ENCODE measurements at regions not wholly inside any gene's neighbourhood (a gene's known extent, or its start where the extent isn't known, plus 50 kb on each side); places are given as distances from the start of the nearest gene placed in this dataset.
A peak's percentile ranks its signal among the peaks of the same experiment; 100 is the strongest.
"Not testable (repeated sequence)": the region's sequence is repeated elsewhere in the genome, so short reads cannot be mapped to it uniquely, and the experiment has no call there.

DNA sequence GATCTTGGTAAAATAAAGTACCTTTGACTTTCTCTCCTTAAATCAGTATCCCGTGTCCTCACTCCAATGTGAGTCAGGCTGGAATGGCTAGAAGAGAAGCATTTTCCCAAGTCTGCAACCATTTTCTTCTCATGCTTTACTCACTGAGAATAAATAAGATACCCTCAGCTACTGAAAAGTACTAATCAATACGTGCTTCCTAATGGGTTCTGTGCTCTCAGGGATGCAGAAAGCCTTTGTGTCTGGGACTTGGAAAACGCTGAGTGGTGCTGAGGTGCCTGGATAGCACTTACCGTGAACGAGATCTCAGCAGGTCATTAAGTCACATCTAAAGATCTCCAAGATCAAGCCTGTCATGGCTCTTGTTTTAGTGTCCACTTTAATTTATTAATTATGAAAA lies 672.3 kb upstream of the C16orf82 start:
- DNase-seq, result no peak

DNA sequence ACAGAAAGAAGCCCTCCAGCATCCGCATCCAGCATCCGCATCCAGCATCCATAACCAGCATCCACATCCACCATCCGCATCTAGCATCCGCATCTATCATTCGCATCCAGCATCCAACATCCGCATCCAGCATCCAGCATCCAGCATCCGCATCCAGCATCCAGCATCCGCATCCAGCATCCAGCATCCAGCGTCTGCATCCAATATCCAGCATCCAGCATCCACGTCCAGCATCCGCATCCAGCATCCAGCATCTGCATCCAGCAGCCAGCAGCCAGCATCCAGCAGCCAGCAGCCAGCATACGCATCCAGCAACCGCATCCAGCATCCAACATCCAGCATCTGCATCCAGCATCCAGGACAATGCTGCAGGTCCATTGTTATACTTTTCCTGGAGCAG lies 671.0 kb upstream of the C16orf82 start:
- no peak for DNase-seq

DNA sequence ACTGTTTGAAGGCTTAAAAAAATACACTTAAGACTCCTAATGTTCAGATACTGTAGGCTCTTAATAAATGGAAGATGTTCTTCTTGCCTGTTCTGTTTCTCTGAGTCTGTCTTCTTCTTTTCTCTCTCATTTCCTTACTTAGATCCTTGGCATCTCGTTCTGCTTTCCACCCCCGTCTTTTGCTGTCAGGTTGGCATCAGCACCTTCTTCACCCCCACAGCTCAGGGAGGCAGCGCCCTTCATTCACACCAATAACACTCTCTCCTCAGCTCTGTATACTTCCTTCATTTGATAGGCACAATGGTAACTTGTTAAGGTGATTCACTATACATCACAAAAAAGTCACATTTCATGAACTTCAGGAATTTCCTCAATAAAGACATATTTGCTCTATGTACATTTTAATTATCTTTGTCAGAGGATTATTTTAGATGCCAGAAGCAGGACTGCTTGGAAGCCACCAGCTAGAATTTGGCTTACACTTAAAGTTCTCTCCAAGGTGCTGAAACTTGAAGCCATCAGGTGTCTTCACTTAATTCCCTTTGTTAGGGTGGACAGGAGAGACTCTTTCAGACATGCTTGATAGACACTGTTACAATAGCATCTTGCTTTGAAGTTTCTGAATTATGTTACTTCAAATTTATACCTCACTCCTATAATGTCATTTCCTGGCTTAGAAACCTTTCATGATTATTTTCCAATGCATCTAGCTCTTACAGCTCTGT lies 670.1 kb upstream of the C16orf82 start:
- peak; percentile 17 for DNase-seq

DNA sequence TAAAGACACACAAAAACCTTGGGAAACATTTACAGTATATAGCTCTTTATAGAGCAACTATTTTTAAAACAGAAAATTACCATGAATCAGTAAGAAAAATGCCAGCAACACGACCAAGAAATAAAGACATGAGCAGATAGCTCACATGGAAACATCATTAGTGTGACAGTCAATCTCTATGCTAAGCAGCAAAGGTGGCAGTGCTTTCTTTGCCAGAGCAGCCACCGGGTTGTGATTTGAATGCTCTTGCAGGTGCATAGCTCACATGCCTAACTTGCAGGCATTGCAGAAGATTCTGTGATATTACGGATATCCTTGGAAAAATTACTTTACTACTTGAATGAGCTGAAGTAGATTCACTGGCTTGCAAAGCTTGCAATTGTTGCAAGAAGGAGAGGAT lies 652.9 kb upstream of the C16orf82 start:
- DNase-seq, result no peak

DNA sequence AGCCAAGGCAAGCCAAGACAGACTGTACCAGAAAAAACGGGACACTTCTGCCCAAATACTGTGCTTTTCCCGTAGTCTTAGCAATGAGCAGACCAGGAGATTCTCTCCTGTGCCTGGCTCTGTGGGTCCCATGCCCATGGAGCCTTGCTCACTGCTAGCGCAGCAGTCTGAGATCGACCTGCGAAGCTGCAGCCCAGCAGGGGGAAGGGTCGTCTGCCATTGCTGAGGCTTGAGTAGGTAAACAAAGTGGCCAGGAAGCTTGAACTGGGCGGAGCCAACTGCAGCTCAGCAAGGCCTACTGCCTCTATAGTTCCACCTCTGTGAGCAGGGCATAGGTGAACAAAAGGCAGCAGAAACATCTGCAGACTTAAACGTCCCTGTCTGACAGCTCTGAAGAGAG lies 647.3 kb upstream of the C16orf82 start:
- DNase-seq, result not testable (repeated sequence)

DNA sequence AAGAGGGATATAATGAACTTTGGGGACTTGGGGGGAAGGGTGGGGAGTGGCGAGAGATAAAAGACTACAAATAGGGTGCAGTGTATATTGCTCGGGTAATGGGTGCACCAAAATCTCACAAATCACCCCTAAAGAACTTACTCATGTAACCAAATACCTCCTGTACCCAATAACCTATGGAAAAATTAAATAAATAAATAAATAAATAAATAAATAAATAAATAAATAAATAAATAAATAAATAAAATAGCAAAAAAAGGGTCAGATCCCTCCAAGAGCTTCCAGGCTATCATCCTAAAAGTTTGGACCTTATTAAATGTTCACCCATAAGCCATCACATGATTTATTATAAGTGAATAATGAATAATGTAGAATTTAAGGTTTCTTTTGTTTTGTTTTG lies 636.1 kb upstream of the C16orf82 start:
- DNase-seq, result no peak

DNA sequence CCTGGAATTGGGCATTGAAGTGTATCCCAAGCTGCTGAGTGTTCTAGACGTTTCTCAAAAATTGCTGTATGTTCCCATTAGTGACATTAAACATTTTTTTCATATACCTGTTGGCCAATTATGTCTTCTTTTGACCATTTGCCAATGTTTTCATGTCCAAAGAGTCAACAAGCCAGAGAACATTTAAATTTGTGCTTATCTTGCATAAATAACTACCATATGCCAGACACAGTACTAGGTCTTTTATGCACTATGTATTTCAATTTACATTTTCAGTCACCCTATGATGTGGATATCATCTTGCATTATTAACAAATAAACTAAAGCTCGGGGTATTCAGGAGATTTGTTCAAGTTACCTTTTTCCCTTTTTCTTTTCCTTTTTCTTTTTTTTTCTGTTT lies 632.9 kb upstream of the C16orf82 start:
- DNase-seq, result no peak

DNA sequence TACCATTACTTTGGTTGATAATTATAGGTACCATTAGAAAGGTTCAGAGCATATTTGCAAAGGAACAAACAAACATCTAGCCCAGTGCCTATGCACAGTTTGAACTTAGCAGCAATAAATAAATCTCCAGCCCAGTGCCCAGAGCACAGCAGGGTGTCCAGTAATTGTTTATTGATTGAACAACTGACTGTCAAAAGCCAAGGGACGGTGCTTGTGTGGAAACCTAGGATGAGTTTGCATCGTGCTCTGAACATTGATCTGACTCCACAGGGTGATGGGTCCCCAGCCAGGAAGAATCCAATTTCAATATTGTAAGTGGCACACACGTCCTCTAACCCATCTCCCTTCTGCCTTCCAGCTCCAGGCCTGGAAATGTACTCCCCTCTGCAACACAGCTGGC lies 625.5 kb upstream of the C16orf82 start:
- no peak for DNase-seq

DNA sequence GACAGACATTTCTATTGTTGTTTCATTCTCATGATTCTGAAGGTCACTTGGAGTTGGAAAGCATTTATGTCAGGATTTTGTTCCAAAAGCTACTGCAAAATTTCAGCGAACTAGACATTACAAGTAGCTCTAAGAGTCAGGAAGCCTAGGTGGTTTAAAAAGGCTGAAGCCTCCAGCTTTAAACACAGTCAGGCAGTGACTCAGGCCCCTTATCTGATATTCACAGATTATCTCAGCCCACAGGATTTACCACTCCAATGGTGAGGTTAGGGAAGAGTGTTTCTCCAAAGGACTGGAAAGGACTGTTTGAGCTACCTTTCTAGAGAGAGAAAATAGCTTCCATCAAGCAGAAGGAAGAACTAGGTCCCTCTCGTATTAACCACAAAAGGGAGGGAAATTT lies 624.4 kb upstream of the C16orf82 start:
- no peak for DNase-seq

DNA sequence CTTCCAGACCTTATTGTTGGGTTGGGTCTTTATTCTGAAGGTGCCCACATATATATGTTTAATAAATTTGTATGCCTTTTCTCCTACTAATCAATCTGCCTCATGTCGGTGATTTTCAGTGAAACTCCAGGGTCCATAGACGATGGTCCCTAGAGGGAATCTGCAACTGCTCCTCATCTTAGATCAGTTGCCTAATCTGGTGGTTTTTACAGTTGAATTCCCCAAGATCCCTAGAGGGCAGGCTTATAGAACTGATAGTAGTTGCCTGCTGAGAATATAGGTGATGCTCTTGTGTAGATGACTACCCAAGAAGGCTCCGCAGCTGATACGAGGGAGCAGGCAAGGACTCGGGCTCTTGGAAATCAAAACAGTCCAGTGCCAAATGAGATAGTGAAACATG lies 619.2 kb upstream of the C16orf82 start:
- no peak for DNase-seq

DNA sequence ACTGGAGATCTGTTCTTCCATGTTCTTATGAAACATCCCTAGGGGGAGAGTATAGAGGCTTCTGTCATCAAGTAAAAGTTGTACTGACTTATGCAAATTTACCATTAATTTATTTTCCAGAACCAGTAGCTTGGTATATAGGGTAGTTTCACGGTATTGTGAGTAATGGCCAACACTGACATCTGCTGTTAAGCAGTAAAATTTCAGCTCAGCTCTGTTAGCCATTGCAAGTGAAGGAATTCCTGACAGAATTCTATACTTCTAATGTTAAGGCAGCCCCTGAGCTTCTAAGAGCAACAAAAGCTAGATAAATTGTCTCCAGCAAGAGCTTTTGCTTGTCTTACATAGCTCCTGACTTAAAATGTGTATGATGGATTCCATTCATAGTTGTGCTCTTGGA lies 613.5 kb upstream of the C16orf82 start:
- DNase-seq, result no peak

DNA sequence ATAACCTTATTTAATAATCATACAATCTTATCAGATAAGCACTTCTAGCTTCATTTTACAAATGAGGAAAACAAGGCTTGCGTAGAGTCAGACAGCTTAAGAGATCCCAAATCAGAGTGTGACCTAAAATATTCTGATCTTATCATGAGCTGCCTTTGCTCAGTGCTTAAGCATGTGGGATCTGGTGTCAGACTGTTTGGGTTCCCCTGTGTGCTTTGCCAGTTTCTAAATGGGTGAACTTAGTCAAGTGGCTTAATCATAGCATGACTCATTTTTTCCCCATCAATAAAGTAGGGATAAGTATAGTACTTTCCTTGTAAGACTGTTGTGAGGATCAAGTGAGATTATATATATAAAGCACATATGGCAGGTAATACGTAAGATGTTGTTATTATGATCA lies 612.6 kb upstream of the C16orf82 start:
- DNase-seq, result no peak

DNA sequence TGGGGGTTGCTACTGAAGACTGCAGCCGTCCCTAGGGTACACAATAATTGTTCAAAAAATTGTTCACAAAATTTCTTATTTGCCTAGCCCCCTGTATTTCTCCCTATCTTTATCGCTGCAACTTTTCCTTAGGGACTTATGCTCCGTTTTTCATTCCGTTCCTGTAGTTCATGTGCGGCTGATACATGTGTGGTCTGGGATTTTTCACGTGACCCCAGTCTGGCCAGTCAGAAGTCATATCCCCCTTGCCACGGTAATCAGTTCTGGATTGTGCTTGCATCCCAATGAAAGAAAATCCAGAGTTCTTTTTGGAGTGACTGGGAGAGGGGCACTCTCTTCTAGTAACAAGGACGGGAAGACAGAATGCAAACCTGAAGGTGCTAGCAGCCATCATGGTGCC lies 610.7 kb upstream of the C16orf82 start:
- no peak for DNase-seq

DNA sequence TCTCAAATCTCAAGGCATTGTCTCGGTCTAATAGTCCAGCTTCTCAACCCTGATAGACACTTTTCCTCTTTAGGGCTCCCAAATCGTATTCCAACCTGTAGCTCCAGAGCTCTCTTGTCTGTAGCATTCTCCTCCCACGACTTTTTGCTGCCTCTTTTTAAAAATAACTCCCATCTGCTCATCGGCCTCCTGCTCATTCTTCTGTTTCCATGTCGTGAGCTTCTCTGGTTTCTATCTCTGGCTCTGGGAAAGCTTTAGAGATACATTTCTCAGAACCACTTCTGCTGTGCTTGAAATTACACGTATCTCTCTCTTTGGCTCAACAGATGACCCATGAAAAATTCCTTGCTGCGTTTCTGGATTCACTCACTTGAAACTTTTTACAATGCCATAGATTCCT lies 609.6 kb upstream of the C16orf82 start:
- DNase-seq, result no peak

DNA sequence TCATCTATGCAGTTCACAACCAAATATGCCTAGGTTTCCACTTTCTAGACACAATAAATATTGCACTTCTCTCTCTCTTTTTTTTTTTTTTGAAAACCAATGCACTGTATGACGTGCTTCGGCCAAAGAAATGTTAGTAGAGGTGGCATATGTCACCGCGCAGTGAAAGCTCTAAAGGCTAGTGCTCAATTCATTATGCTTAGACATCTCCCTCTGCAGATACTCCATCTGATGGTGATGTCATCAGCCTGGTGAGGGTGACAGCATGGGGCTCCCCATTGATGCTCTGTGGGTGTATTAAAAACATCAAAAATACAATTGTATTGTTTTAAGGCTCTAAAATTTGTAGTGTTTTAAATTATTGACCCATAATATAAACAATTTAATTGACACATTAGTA lies 608.8 kb upstream of the C16orf82 start:
- no peak for DNase-seq

DNA sequence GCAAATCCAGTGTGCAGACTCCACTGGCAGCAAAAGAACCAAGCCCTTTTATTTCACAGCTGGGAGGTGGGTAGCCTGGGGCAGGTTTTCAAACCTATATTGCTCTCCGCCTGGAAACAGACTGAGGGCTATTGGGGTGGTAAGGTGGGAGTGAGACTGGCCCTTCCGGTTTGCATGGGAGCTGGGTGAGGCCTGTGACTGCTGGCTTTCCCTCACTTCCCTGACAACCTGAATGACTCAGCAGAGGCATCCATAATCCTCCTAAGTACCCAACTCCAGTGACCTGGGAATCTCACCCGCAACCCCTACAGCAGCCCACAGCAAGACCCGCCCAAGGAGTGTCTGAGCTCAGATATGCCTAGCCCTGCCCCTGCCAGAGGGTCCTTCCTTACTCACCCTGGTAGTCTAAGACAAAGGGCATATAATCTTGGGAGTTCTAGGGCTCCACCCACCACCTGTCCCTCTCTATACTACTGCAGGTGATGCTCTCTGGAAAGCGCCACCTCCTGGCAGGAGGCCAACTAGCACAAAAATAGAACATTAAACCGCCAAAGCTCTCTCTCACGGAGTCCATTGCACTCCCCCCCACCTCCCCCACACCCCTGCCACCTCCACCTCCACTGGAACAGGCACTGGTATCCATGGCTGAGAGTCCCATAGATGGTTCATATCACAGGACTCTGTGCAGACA lies 602.0 kb upstream of the C16orf82 start:
- DNase-seq, result no peak

DNA sequence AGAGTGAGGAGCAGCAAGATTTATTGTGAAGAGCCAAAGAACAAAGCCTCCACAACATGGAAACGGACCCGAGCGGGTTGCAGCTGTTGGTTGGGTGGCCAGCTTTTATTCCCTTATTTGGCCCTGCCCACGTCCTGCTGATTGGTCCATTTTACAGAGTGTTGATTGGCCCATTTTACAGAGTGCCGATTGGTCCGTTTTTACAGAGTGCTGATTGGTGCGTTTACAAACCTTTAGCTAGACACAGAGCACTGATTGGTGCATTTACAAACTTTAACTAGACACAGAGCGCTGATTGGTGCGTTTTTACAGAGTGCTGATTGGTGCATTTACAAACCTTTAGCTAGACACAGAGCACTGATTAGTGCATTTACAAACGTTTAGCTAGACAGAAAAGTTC lies 592.3 kb upstream of the C16orf82 start:
- not testable (repeated sequence) for DNase-seq

DNA sequence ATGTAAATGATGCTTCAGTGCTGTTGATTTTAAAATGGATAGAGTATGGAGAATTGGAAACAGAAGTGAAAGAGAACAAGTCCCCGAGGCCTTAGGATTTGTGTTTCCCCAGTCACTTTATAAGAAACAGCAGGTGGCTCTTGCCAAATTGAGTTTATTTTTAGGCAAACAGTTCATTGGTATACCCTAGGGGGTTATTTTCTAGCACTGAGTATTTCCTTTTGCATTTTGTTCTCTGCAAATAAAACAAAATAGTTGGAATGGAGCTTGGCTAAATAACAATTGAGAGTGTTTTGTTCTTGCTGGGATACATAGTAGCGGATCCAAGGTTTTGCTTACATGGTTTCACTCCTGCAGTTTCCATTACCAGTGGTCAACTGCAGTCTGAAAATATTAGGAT lies 591.1 kb upstream of the C16orf82 start:
- DNase-seq, result no peak

DNA sequence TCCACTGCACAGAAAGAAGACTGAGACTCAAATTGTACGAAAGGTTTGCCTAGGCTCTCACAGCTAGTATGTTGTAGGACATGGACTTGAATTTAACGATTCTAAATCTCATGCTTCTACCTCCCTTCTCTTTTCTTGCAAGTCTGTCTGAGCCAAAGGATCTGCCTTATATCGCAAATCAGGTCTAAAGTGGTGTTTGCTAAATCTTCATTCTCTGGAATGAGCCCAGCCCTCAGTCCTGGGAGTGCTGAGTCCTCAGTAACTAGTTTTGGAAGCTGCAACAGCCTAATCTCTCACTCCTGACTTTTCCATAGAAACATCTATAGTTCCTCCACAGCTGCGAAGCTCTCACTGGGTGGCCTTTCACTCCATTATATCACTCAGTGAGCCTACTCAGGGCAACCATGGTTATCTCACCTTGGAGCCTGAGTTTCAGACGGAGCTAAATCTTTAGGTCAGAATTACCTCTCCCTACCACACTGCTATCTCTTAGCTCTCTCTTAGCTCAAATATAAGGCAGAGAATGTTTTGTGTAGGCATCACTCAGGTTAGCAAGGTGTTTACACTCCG lies 575.5 kb upstream of the C16orf82 start:
- no peak for DNase-seq

DNA sequence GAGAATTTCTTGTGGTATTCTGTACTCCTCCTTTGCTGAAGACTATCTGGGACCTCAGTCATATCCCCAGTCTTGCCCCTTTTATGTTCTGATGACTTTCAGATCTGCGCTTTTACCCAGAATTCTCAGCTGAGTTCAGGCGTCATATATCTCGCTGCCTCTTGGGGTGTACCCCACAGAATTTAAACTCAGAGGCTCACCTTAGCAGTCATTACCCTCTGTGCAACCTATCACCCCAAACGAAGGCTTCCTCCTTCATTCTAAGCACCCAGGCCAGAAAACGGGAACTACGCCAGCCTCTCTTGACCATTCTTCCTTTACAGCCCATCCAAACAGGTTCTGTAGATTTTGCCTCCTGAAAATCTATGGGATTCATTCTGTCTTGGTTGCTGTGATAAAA lies 574.8 kb upstream of the C16orf82 start:
- DNase-seq, result no peak

DNA sequence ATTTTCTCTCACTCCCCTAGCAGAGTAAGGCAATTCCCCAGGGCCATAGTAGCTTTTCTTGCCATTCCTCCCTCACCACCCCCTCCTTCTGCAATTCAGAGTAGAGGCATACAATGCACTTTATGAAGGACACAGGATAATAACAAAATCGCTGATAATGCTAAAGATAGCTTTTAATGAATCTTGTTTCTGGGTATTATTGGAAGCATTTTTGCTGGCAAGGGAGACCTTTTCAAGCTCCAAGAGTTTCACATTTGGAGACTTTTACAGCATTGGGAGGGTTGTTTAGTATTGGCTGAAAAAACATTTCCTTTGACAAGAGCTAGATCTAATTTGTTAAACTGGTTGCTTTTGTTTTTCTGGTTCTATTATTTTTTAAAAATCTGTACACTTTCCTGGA lies 573.0 kb upstream of the C16orf82 start:
- no peak for DNase-seq

DNA sequence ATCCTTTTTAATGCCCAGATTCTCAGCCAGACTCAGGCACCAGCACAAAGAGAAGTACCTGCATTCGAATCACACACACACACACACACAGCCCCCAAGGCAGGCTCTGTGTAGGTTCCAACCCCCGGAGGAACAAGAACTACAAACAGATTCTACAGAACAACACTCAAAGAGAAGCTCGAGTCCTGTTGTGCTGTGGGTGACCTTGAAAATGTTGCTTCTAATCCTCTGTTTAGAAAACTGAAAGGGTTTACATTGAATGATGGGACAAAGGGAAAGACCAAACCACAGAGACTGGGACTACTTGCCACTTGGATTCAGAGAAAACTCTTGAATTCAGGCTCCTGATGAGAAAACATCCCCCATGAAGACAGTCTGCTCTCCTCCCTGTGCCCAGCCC lies 568.8 kb upstream of the C16orf82 start:
- DNase-seq, result no peak

DNA sequence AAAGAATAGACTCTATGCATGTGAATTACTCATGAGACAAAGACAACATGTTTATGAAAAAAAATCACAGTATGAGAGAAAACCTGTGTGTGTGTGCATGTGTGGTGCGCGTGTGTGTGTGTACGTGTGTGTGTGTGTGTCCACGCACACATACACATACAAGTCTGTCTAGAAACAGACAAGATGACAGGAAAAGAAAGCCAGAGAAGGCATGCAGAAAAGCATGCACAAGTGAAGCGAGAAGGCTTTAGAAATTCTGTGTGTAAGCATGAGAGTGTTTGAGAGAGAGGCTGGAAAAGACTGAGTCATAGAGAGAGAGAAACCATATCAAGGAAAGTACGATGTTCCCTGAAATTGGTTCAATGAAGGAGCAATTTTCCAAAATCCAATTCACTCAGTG lies 566.4 kb upstream of the C16orf82 start:
- no peak for DNase-seq

DNA sequence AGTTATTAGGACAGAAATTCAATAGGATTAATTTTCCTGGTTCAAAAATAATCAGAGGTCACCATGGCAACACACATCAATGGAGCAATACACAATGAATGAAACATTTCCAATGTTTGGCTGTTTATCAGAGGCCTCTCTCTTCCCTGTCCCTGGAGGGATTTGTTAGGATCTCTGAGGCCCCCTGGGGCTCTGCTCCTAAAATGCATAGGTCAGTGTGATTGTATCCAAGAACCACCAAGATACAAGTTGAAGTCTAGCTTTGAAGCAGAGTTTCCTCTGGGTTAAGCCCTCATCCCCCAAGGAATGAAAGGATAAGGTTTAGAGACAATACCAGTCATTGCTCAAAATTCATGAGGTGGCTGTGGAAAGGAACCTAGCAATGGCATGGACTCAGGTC lies 561.2 kb upstream of the C16orf82 start:
- no peak for DNase-seq

Data from renal pelvis (tissue), 1 donor.